K562 (cell line): ENCODE measurements at regions not wholly inside any gene's neighbourhood (a gene's known extent, or its start where the extent isn't known, plus 50 kb on each side); places are given as distances from the start of the nearest gene placed in this dataset.

Experiments
- BCLAF1 ChIP-seq, 2 experiments: fragments of 450-650 bp in 1 of 2; IDR thresholded peaks; 2 replicates each; pipeline ENCODE4 v1.6.1; 2011 to 2017; ENCODE audit warnings: low read depth in 2 of 2, antibody characterized with exemption in 1 of 2, borderline replicate concordance in 1 of 2, low read length in 1 of 2, mild to moderate bottlenecking in 1 of 2, mixed read lengths in 1 of 2; ENCODE audit not compliant: control insufficient read depth in 1 of 2
- CBFB ChIP-seq: sonication (generic); formaldehyde crosslinking; IDR thresholded peaks from 2 replicates; pipeline ENCODE4 v1.4.0; 2020; ENCODE audit warnings: mild to moderate bottlenecking, missing genetic modification reagents
- CHCHD3 ChIP-seq: fragments of 250-450 bp; sonication (Bioruptor Pico); IDR thresholded peaks from 2 replicates; pipeline ENCODE4 v2.1.2; 2022; ENCODE audit warnings: mild to moderate bottlenecking
- GABPA ChIP-seq: fragments of 200-800 bp; sonication (Bioruptor generic); conservative IDR thresholded peaks from 2 replicates; pipeline ENCODE4 v1.6.1; 2016; ENCODE audit warnings: low read depth, missing genetic modification characterization, missing compliant biosample characterization
- IFI16 ChIP-seq: fragments of 250-450 bp; sonication (Bioruptor Pico); IDR thresholded peaks from 2 replicates; pipeline ENCODE4 v2.1.2; 2022; ENCODE audit warnings: mild to moderate bottlenecking, inconsistent platforms
- POLR2AphosphoS2 ChIP-seq: IDR thresholded peaks from 2 replicates; pipeline ENCODE4 v1.6.1; 2012; ENCODE audit warnings: low read length, improper control_type of control experiment
- RAD21 ChIP-seq, 2 experiments: fragments of 250-450 bp in 1 of 2; fragments of 450-650 bp in 1 of 2; sonication (Bioruptor Pico) in 1 of 2; formaldehyde crosslinking in 1 of 2; IDR thresholded peaks in 1 of 2; conservative IDR thresholded peaks in 1 of 2; 2 replicates each; pipeline versions ENCODE4 v1.4.0 to v1.8.0; 2020 to 2022; ENCODE audit warnings: mild to moderate bottlenecking in 2 of 2, moderate library complexity in 1 of 2
- TEAD2 ChIP-seq: fragments of 450-650 bp; IDR thresholded peaks from 2 replicates; pipeline ENCODE4 v1.6.1; 2016; ENCODE audit warnings: missing genetic modification characterization, control low read depth, missing compliant biosample characterization
- THAP7 ChIP-seq: fragments of 250-450 bp; sonication (Bioruptor Pico); IDR thresholded peaks from 2 replicates; pipeline ENCODE4 v1.5.0; 2021
- TRIM28 ChIP-seq: fragments of 450-650 bp; IDR thresholded peaks from 2 replicates; pipeline ENCODE4 v1.6.1; 2017
- TF ChIP-seq, protein P1 (sequence below): conservative IDR thresholded peaks from 2 replicates; pipeline ENCODE4 v1.6.1; 2011; ENCODE audit warnings: low read depth, mild to moderate bottlenecking, low read length; ENCODE audit not compliant: control insufficient read depth
- TF ChIP-seq, protein P2 (sequence below), 3 experiments: IDR thresholded peaks in 2 of 3; conservative IDR thresholded peaks in 1 of 3; 2 replicates each; pipeline ENCODE4 v1.5.1; 2011 to 2012; ENCODE audit warnings: low read length in 3 of 3, mild to moderate bottlenecking in 3 of 3, control low read depth in 2 of 3, improper control_type of control experiment in 1 of 3, inconsistent platforms in 1 of 3, low read depth in 1 of 3, mixed read lengths in 1 of 3, moderate library complexity in 1 of 3; ENCODE audit not compliant: insufficient read depth in 2 of 3

DNA sequence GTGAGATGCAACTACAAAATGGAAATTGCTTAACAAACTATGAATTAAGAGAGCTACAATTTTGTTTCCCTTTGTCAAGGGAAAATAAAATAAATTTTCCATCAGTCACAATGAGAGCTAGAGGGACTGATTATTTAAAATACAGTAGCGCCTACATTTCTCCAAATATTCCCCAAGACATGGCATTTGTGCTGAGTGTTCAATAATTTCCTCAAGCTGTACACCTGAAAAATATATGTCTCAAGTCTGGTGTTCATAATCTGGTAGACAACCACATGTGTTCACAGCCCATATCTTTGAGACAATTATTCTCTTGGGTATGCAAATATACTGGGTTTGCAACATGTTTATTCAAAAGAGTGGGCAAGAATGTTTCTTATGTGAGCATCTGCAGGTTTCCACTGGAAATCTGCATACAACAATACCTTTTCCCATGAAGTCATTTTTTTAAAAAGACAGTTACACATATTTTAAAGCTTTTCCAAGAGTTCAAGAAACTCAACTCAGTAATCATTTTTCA is 240.1 kb upstream of the VRK2 start:
- TF ChIP-seq RAD21 (CRISPR knock-in tag; conservative IDR thresholded peaks at IDR 0.05 in 1 of 2, IDR thresholded peaks at IDR 0.05 in 1 of 2) (no peak), THAP7 (CRISPR knock-in tag) (no peak), GABPA (no peak), CHCHD3 (no peak), POLR2AphosphoS2 (no peak), TRIM28 (no peak), CBFB (CRISPR knock-in tag) (no peak), BCLAF1 (IDR thresholded peaks at IDR 0.05; ENCODE audit: borderline replicate concordance in 1 of 2, control insufficient read depth in 1 of 2, low read depth in 2 of 2, low read length in 1 of 2) (no peak), IFI16 (CRISPR knock-in tag) (no peak), TEAD2 (tag) (no peak)
- TF ChIP-seq, protein P1, sequence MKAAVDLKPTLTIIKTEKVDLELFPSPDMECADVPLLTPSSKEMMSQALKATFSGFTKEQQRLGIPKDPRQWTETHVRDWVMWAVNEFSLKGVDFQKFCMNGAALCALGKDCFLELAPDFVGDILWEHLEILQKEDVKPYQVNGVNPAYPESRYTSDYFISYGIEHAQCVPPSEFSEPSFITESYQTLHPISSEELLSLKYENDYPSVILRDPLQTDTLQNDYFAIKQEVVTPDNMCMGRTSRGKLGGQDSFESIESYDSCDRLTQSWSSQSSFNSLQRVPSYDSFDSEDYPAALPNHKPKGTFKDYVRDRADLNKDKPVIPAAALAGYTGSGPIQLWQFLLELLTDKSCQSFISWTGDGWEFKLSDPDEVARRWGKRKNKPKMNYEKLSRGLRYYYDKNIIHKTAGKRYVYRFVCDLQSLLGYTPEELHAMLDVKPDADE, result no peak
- TF ChIP-seq, protein P2, sequence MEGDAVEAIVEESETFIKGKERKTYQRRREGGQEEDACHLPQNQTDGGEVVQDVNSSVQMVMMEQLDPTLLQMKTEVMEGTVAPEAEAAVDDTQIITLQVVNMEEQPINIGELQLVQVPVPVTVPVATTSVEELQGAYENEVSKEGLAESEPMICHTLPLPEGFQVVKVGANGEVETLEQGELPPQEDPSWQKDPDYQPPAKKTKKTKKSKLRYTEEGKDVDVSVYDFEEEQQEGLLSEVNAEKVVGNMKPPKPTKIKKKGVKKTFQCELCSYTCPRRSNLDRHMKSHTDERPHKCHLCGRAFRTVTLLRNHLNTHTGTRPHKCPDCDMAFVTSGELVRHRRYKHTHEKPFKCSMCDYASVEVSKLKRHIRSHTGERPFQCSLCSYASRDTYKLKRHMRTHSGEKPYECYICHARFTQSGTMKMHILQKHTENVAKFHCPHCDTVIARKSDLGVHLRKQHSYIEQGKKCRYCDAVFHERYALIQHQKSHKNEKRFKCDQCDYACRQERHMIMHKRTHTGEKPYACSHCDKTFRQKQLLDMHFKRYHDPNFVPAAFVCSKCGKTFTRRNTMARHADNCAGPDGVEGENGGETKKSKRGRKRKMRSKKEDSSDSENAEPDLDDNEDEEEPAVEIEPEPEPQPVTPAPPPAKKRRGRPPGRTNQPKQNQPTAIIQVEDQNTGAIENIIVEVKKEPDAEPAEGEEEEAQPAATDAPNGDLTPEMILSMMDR (IDR thresholded peaks at IDR 0.05 in 2 of 3, conservative IDR thresholded peaks at IDR 0.05 in 1 of 3; ENCODE audit: insufficient read depth in 2 of 3, low read depth in 1 of 3, low read length in 3 of 3), result no peak
